SK-N-MC (cell line): ENCODE measurements at regions not wholly inside any gene's neighbourhood (a gene's known extent, or its start where the extent isn't known, plus 50 kb on each side); places are given as distances from the start of the nearest gene placed in this dataset.

Source experiments
- EZH2 ChIP-seq: fragments of 200-600 bp; sonication (generic); IDR thresholded peaks from one replicate; pipeline ENCODE4 v1.6.1; 2017; ENCODE audit warnings: antibody characterized with exemption
- FOXP2 ChIP-seq: optimal IDR thresholded peaks from 2 replicates; pipeline ENCODE3; 2011; ENCODE audit warnings: mild to moderate bottlenecking, moderate library complexity; ENCODE audit not compliant: insufficient read depth; ENCODE audit errors: extremely low read length, control extremely low read depth
- POLR2AphosphoS5 ChIP-seq: IDR thresholded peaks from 2 replicates; pipeline ENCODE4 v1.6.1; 2012; ENCODE audit warnings: mild to moderate bottlenecking, low read depth, low read length, borderline replicate concordance

- TF ChIP-seq EZH2 (no peak), POLR2AphosphoS5 (no peak), FOXP2 (no peak)
Measured at GRCh38 chr6:25014791-25015560, 79.2 kb upstream of the RIPOR2 start.
